Endothelial cell of umbilical vein (primary cell): ENCODE measurements at regions not wholly inside any gene's neighbourhood (a gene's known extent, or its start where the extent isn't known, plus 50 kb on each side); places are given as distances from the start of the nearest gene placed in this dataset.

Experiments
- BruUV-seq: library from RNA; stranded (reverse); fragments of 400-500 nt; replicated peaks from 2 replicates; lab custom pipeline; 2021; lab: Mats Ljungman, UMichigan
- CTCF ChIA-PET: fragments of 300-600, 350-600 bp; sonication (Branson Sonifier 250); formaldehyde crosslinking; loops from one replicate; lab custom pipeline; 2021; ENCODE audit warnings: antibody characterized with exemption, inconsistent platforms; lab: Charles Lee
- POLR2A ChIA-PET: fragments of 300-600, 350-600 bp; sonication (Branson Sonifier 250); formaldehyde crosslinking; loops from one replicate; lab custom pipeline; 2021; ENCODE audit warnings: antibody characterized with exemption, inconsistent platforms; lab: Charles Lee
- DNase-seq: peaks from one replicate; pipeline ENCODE4 v3.0.0-alpha.2; 2011; ENCODE audit warnings: low read depth, low spot score
- FAIRE-seq: peaks from 2 replicates; lab custom pipeline; 2011; peaks lifted over from hg19 to GRCh38; lab: Jason Lieb, UNC
- H2AFZ ChIP-seq: 2 replicates; pipeline ENCODE4 v1.6.0; 2012; ENCODE audit warnings: low read depth, low read length, control low read depth, inconsistent platforms
- H3K27ac ChIP-seq: 2 replicates; pipeline ENCODE4 v1.5.1; 2011; ENCODE audit warnings: low read depth, mild to moderate bottlenecking, control low read depth, low read length, moderate library complexity; ENCODE audit not compliant: insufficient read depth
- H3K27me3 ChIP-seq, 2 experiments: 2 replicates each; pipeline versions ENCODE4 v1.6.0 to v1.6.1; 2011; ENCODE audit warnings: low read length in 2 of 2, mixed read lengths in 1 of 2; ENCODE audit not compliant: control insufficient read depth in 2 of 2, insufficient read depth in 2 of 2
- H3K36me3 ChIP-seq, 2 experiments: 2 replicates in 1 of 2; 3 replicates in 1 of 2; pipeline ENCODE4 v1.5.1; 2011; ENCODE audit warnings: low read length in 2 of 2, mild to moderate bottlenecking in 1 of 2, moderate library complexity in 1 of 2; ENCODE audit not compliant: control insufficient read depth in 2 of 2, insufficient read depth in 2 of 2; ENCODE audit errors: extremely low read depth in 1 of 2
- H3K4me1 ChIP-seq: 3 replicates; pipeline ENCODE4 v1.5.1; 2011; ENCODE audit warnings: mild to moderate bottlenecking, low read length; ENCODE audit not compliant: control insufficient read depth, insufficient read depth; ENCODE audit errors: extremely low read depth
- H3K4me2 ChIP-seq: 2 replicates; pipeline ENCODE4 v1.6.1; 2011; ENCODE audit warnings: low read length, control low read depth, mixed read lengths; ENCODE audit not compliant: insufficient read depth
- H3K4me3 ChIP-seq, 3 experiments: fragments of 200-600 bp in 1 of 3; sonication (generic), shearing (Covaris generic) in 1 of 3; replicated peaks in 1 of 3; 2 replicates each; pipeline ENCODE4 v1.5.1; 2011 to 2016; ENCODE audit warnings: control low read depth in 3 of 3, low read length in 3 of 3, mild to moderate bottlenecking in 2 of 3, inconsistent platforms in 1 of 3, low read depth in 1 of 3, moderate library complexity in 1 of 3; ENCODE audit not compliant: insufficient read depth in 1 of 3
- H3K79me2 ChIP-seq: 2 replicates; pipeline ENCODE4 v1.6.0; 2012; ENCODE audit warnings: low read length, inconsistent platforms; ENCODE audit not compliant: control insufficient read depth, insufficient read depth
- H3K9ac ChIP-seq: replicated peaks from 2 replicates; pipeline ENCODE3; 2011; ENCODE audit warnings: low read length, control low read depth; ENCODE audit not compliant: insufficient read depth; ENCODE audit errors: extremely low read depth
- H3K9me1 ChIP-seq: replicated peaks from 3 replicates; pipeline ENCODE4 v1.6.0; 2011; ENCODE audit warnings: mild to moderate bottlenecking, low read length; ENCODE audit not compliant: control insufficient read depth, insufficient read depth; ENCODE audit errors: extremely low read depth
- H3K9me3 ChIP-seq: replicated peaks from 2 replicates; pipeline ENCODE4 v1.5.1; 2012; ENCODE audit warnings: low read length, inconsistent platforms; ENCODE audit not compliant: control insufficient read depth, insufficient read depth
- H4K20me1 ChIP-seq: replicated peaks from 2 replicates; pipeline ENCODE3; 2011; ENCODE audit warnings: mild to moderate bottlenecking, low read length; ENCODE audit not compliant: control insufficient read depth, insufficient read depth; ENCODE audit errors: extremely low read depth
- EZH2 ChIP-seq: IDR thresholded peaks from 2 replicates; pipeline ENCODE4 v1.6.1; 2012; ENCODE audit warnings: borderline replicate concordance, low read depth, mild to moderate bottlenecking, moderate library complexity, low read length, inconsistent platforms; ENCODE audit not compliant: severe bottlenecking
- FOS ChIP-seq: IDR thresholded peaks from 2 replicates; pipeline ENCODE4 v1.6.1; 2011; ENCODE audit warnings: mild to moderate bottlenecking, low read length, moderate library complexity, borderline replicate concordance; ENCODE audit not compliant: insufficient read depth
- GATA2 ChIP-seq: IDR thresholded peaks from 2 replicates; pipeline ENCODE4 v1.7.0; 2011; ENCODE audit warnings: low read depth, mild to moderate bottlenecking, moderate library complexity, mixed read lengths, low read length; ENCODE audit not compliant: insufficient read length, insufficient read depth
- JUN ChIP-seq: IDR thresholded peaks from 2 replicates; pipeline ENCODE4 v1.6.1; 2011; ENCODE audit warnings: borderline replicate concordance, low read depth; ENCODE audit not compliant: insufficient read length, insufficient read depth
- MYC ChIP-seq: IDR thresholded peaks from one replicate; pipeline ENCODE4 v1.6.1; 2011; ENCODE audit warnings: mild to moderate bottlenecking, low read depth, low read length
- POLR2A ChIP-seq: IDR thresholded peaks from 2 replicates; pipeline ENCODE4 v1.6.1; 2012; ENCODE audit warnings: low read depth, mild to moderate bottlenecking, control low read depth, low read length
- POLR2AphosphoS5 ChIP-seq: IDR thresholded peaks from 2 replicates; pipeline ENCODE4 v1.6.1; 2012; ENCODE audit warnings: low read depth, mild to moderate bottlenecking, control low read depth, low read length, moderate library complexity; ENCODE audit not compliant: insufficient read depth
- dilution Hi-C: fragments of 300-500 bp; cut with MboI; formaldehyde crosslinking; loops from one replicate; pipeline ENCODE4 v1.15.0; 2019; ENCODE audit warnings: low sequenced_read_pairs; ENCODE audit not compliant: extremely low pct_ligation_motif_present
- intact Hi-C: fragments of 100-400 bp; cut with micrococcal nuclease; formaldehyde crosslinking; loops from one replicate; pipeline ENCODE4 v1.10.0; 2022
- TF ChIP-seq, protein P1 (sequence below), 2 donors: IDR thresholded peaks; 1 replicate in 1 of 2; 2 replicates in 1 of 2; pipeline ENCODE4 v1.5.1; 2011; ENCODE audit warnings: low read length in 2 of 2, mild to moderate bottlenecking in 2 of 2, moderate library complexity in 2 of 2, control low read depth in 1 of 2, inconsistent platforms in 1 of 2, low read depth in 1 of 2; ENCODE audit not compliant: insufficient read depth in 1 of 2; ENCODE audit errors: extremely low read depth in 1 of 2
- TF ChIP-seq, protein P2 (sequence below): IDR thresholded peaks from 2 replicates; pipeline ENCODE4 v1.6.1; 2011; ENCODE audit not compliant: insufficient read depth, insufficient read length

DNA sequence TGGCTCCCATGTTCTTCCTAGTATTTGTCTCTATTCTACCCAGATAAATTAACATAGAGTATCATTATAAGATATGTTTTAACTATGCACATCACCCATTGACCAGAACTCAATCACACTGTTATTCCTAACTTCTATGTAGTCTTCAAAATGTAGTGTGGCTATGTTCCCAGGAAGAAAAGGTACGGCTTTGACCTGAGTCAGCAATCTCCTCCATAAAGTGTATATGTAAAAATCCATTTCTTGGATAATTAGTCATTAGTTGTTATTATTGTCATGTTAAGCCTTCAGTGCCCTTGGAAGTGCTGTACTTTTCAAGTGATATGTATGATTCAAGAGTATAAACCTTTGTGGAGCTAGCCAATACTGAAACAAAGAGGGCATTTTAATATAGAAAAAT lies 444.0 kb upstream of the ZWINT start:
- Histone ChIP-seq H2AFZ (no peak overlapping the region), H3K9ac (no peak overlapping the region), H3K9me1 (no peaks in the 10 kb centered on the region), H3K27me3 (no peaks in the 10 kb centered on the region), H4K20me1 (no peaks in the 10 kb centered on the region), H3K9me3 (no peaks in the 10 kb centered on the region), H3K4me2 (no peak overlapping the region), H3K36me3 (no peaks in the 10 kb centered on the region), H3K79me2 (no peaks in the 10 kb centered on the region), H3K4me3 (no peak overlapping the region), H3K4me1 (no peaks in the 10 kb centered on the region), H3K27ac (no peak overlapping the region)
- intact Hi-C loops (no loop called here), dilution Hi-C loops (no loop called here)
- TF ChIP-seq JUN (no peak), EZH2 (no peak), FOS (no peak)
- TF ChIP-seq, protein P1, sequence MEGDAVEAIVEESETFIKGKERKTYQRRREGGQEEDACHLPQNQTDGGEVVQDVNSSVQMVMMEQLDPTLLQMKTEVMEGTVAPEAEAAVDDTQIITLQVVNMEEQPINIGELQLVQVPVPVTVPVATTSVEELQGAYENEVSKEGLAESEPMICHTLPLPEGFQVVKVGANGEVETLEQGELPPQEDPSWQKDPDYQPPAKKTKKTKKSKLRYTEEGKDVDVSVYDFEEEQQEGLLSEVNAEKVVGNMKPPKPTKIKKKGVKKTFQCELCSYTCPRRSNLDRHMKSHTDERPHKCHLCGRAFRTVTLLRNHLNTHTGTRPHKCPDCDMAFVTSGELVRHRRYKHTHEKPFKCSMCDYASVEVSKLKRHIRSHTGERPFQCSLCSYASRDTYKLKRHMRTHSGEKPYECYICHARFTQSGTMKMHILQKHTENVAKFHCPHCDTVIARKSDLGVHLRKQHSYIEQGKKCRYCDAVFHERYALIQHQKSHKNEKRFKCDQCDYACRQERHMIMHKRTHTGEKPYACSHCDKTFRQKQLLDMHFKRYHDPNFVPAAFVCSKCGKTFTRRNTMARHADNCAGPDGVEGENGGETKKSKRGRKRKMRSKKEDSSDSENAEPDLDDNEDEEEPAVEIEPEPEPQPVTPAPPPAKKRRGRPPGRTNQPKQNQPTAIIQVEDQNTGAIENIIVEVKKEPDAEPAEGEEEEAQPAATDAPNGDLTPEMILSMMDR (IDR thresholded peaks at IDR 0.05; ENCODE audit: extremely low read depth in 1 of 2, insufficient read depth in 1 of 2, low read depth in 1 of 2, low read length in 2 of 2), result no peak
- TF ChIP-seq, protein P2, sequence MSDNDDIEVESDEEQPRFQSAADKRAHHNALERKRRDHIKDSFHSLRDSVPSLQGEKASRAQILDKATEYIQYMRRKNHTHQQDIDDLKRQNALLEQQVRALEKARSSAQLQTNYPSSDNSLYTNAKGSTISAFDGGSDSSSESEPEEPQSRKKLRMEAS, result no peak
- POLR2A ChIA-PET, result no interaction called here
- DNase-seq (no peak), FAIRE-seq (no peak)
- no TSS peak for BruUV-seq
- CTCF ChIA-PET, result no interaction called here

DNA sequence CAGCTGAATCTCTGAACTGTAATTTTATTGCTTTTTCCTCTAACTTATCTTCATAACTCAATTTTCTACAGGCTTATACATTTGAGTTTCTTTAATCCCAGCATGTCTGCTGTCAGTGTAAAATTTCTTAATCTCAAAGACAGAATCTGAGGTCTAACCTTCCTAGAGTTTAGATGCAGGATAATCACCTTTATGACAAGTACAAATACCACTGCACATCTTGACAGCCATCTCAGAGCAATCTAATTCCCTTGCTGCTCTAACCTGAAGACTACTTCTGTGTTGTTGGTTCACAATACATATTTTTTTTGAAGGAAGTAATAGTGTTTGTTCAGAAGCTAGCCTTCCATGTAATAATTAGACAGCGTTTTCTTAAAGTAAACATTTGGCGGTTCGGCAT lies 424.2 kb upstream of the ZWINT start:
- no peak for FAIRE-seq
- POLR2A ChIA-PET, result no interaction called here

More for the DNA sequence above, 424.2 kb upstream of the ZWINT start:
- H4K20me1 ChIP-seq, result no peaks in the 10 kb centered on the region
- no peaks in the 10 kb centered on the region for H3K36me3 ChIP-seq
- no peaks in the 10 kb centered on the region for H3K4me1 ChIP-seq
- dilution Hi-C loops (no loop called here), intact Hi-C loops (no loop called here)
- H3K27me3 ChIP-seq, result no peaks in the 10 kb centered on the region
- no peaks in the 10 kb centered on the region for H3K79me2 ChIP-seq
- no peaks in the 10 kb centered on the region for H3K9me1 ChIP-seq
- H3K4me2 ChIP-seq, result no peak overlapping the region
- no peak overlapping the region for H2AFZ ChIP-seq
- no peak overlapping the region for H3K4me3 ChIP-seq
- BruUV-seq, result no TSS peak
- TF ChIP-seq, protein P2, result no peak
- no peak for TF ChIP-seq POLR2A
- TF ChIP-seq, protein P1 (IDR thresholded peaks at IDR 0.05; ENCODE audit: extremely low read depth in 1 of 2, insufficient read depth in 1 of 2, low read depth in 1 of 2, low read length in 2 of 2), result no peak
- TF ChIP-seq EZH2, result no peak
- TF ChIP-seq JUN, result no peak
- TF ChIP-seq MYC, result no peak
- TF ChIP-seq GATA2, result no peak
- TF ChIP-seq FOS, result no peak
- no peak for TF ChIP-seq POLR2AphosphoS5
- H3K9ac ChIP-seq, result no peak overlapping the region
- CTCF ChIA-PET, result no interaction called here
- H3K9me3 ChIP-seq, result no peaks in the 10 kb centered on the region
- no peak overlapping the region for H3K27ac ChIP-seq
- DNase-seq, result no peak
